Stimulated activated CD4-positive, alpha-beta T cell treated with anti-CD3 and anti-CD28 coated beads, Interleukin-15, amount 100 ng/mL, for 24 hours (primary cell): ENCODE measurements at regions not wholly inside any gene's neighbourhood (a gene's known extent, or its start where the extent isn't known, plus 50 kb on each side); places are given as distances from the start of the nearest gene placed in this dataset.

Source experiments
- DNase-seq: peaks from one replicate; pipeline ENCODE4 v3.0.0-alpha.2; 2020

GRCh38 chr2:5959836-5960820 lies 267.9 kb downstream of the SOX11 start:
- DNase-seq = no peak

GRCh38 chr2:5967506-5967905 lies 275.3 kb downstream of the SOX11 start:
- DNase-seq = no peak

- DNase-seq = no peak
These were observed 277.1 kb downstream of the SOX11 start for GRCh38 chr2:5969303-5969702.

GRCh38 chr2:5970347-5970746 lies 278.2 kb downstream of the SOX11 start:
- DNase-seq = no peak

- DNase-seq = no peak
These were observed 282.3 kb downstream of the SOX11 start for GRCh38 chr2:5974477-5974876.

- no peak for DNase-seq
These were observed 283.2 kb downstream of the SOX11 start for GRCh38 chr2:5975401-5975800.

- DNase-seq = no peak
These were observed 284.4 kb downstream of the SOX11 start for GRCh38 chr2:5976531-5977065.

- DNase-seq = no peak
These were observed 285.3 kb downstream of the SOX11 start for GRCh38 chr2:5977477-5977876.

- DNase-seq = no peak
These were observed 286.1 kb downstream of the SOX11 start for GRCh38 chr2:5978131-5978751.

- DNase-seq = no peak
These were observed 288.4 kb downstream of the SOX11 start for GRCh38 chr2:5980450-5981190.

- DNase-seq = no peak
These were observed 290.2 kb downstream of the SOX11 start for GRCh38 chr2:5982193-5982902.

- no peak for DNase-seq
These were observed 290.7 kb downstream of the SOX11 start for GRCh38 chr2:5982903-5983265.

GRCh38 chr2:5983511-5984272 lies 291.5 kb downstream of the SOX11 start:
- DNase-seq = no peak

GRCh38 chr2:5984273-5984655 lies 292.1 kb downstream of the SOX11 start:
- no peak for DNase-seq

- no peak for DNase-seq
These were observed 292.8 kb downstream of the SOX11 start for GRCh38 chr2:5984946-5985345.

GRCh38 chr2:5985536-5986385 lies 293.6 kb downstream of the SOX11 start:
- no peak for DNase-seq

GRCh38 chr2:5986801-5987787 lies 294.9 kb downstream of the SOX11 start:
- DNase-seq = no peak

- DNase-seq = no peak
These were observed 295.9 kb downstream of the SOX11 start for GRCh38 chr2:5988120-5988519.

- no peak for DNase-seq
These were observed 297.9 kb downstream of the SOX11 start for GRCh38 chr2:5990086-5990485.
